Amniotic epithelial cell (primary cell): ENCODE measurements at regions not wholly inside any gene's neighbourhood (a gene's known extent, or its start where the extent isn't known, plus 50 kb on each side); places are given as distances from the start of the nearest gene placed in this dataset.

Source experiments
- DNase-seq: peaks from one replicate; pipeline ENCODE4 v3.0.0-alpha.2; 2010; ENCODE audit warnings: low read depth

DNA sequence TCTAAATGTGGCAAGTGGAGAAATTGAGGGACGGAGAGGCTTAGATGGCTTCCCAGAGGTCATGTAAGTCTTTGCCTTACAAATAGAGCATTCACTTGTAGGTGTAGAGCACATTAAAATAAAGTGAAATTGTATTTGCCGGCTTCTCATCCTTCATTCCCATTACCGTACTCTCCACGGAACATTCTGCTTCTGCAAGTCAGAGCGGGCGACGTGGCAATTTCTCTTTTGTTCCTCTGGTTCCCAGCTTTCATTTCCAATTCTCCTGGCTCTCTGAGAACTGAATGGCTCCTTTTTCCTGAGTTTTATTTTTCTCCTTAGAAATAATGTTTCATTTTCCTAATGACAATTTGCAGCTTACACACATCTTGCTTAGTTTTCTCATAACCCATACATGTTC is 51.3 kb upstream of the PFKP start:
- no peak for DNase-seq

DNA sequence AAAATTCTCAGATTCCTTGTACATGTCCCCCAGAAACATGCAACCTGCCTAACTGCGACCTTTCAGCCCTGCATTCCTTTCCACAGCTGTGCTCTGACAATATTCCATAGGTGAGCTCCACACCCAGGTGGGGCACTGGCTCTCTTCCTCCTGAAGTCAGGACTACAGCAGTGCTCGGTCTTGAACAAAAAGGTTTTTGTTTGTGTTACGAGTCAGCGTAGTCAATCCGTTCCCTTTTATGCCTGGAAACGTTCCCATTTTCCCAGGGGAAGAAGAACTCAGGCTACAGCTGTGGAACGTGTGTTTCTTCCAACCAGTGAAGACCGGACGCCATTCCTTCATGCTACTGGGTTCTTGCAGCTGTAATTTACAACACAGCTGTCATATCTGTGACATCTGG is 52.4 kb upstream of the PFKP start:
- no peak for DNase-seq

DNA sequence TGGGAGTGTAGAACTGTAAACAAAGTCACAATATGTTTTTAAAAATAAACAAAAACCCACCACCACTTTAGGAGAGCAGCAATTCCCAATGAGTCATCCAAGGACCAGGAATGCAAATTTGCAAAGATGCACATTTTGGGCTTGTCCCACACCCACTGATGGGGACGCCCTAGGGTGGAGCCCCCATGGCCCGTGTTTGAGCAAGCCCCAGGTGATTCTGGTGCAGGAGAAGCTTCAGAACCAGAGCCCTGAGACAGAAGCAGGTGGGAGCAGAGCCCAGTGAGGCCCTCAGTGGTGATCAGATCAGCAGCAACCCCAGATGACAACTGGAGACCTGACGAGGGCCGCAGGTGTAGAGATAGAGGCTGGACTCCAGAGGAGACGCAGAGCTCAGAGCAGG is 55.1 kb upstream of the PFKP start:
- no peak for DNase-seq

GRCh38 chr10:3010816-3011460 is 56.4 kb upstream of the PFKP start:
- DNase-seq, result peak; percentile 64

GRCh38 chr10:3010334-3010733 is 57.0 kb upstream of the PFKP start:
- no peak for DNase-seq

- no peak for DNase-seq
Observed at GRCh38 chr10:3009341-3009740, 58.0 kb upstream of the PFKP start.

- no peak for DNase-seq
Observed at GRCh38 chr10:3008518-3009195, 58.7 kb upstream of the PFKP start.

- no peak for DNase-seq
Observed at GRCh38 chr10:3006607-3007006, 60.7 kb upstream of the PFKP start.

DNA sequence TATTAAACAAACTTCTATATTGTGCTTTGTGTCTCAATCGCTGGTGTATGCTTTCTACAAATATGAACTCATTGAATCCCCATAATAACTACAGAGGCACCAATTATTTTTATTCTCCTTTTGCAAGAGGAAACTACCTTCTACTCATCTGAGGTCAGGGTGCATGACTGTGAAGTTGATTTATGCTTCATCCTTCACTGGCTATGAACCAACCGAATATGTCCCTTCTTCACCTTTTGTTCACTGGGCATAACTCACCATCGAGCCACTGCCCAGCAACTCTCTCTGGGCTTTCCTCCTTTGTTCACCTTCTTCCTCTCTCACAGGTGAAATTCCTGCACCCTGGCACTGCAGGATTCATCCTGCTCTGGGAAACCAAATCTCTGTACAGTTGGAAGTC is 61.3 kb upstream of the PFKP start:
- no peak for DNase-seq

GRCh38 chr10:3002304-3002703 is 65.0 kb upstream of the PFKP start:
- DNase-seq, result no peak

- no peak for DNase-seq
Observed at GRCh38 chr10:3000048-3000447, 67.3 kb upstream of the PFKP start.

- no peak for DNase-seq
Observed at GRCh38 chr10:2994221-2994961, 73.0 kb upstream of the PFKP start.

DNA sequence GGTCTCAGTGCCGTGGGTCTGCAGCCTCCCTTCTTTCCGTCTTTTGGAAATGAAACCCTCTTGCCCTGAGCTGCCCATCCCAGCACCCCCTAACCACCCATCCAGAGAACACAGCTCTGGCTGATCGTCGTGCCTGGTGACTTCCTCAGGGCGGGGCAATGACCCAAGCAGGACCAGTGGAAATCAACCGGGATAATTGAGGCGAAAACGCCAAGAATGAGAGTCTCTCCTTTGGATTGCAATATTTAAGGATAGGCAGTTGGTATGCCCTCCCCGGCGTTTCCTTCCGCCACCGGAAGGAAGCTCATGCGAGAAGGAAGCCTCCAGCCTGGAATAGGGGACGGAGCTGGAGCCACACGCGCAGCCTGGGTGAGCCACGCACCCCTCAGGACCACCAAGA is 73.7 kb upstream of the PFKP start:
- DNase-seq, result no peak

DNA sequence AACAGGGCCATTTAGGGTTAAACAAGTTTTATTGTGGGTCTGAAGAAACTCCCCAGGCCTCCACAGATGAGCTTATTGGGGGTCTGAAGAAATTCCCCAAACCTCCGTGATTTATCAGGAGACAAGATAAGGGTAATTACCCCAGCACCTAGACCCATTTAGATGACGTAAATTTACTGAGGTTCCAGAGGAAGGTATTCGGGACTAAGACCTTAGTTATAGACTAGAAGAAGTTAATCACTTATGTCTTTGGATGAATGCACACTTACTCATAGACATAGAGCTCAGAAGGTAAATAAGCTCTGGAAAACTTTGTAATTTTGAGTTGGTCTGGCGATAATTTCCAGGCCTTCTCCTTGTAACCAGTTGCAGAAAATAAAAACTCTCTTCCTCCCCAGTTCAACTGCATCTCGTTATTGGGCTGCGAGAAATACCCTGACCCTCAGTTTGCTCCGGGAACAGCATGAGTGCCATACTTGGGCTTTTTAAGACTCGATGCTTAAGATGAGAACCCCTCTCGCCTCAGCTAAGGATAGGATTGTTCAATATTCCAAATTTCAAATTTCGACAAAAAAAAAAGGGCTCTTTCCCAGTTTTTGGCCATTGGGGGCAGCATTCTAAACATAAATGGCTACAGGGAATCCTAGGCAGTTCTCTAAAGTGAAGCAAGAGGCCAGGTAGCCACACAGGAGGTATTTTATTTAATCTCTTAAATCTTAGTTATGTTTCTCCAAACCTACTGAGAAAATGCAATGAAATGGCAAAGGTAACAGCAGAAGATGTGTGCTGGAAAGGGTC is 74.7 kb upstream of the PFKP start:
- DNase-seq, result no peak

GRCh38 chr10:2990764-2991163 is 76.6 kb upstream of the PFKP start:
- no peak for DNase-seq

DNA sequence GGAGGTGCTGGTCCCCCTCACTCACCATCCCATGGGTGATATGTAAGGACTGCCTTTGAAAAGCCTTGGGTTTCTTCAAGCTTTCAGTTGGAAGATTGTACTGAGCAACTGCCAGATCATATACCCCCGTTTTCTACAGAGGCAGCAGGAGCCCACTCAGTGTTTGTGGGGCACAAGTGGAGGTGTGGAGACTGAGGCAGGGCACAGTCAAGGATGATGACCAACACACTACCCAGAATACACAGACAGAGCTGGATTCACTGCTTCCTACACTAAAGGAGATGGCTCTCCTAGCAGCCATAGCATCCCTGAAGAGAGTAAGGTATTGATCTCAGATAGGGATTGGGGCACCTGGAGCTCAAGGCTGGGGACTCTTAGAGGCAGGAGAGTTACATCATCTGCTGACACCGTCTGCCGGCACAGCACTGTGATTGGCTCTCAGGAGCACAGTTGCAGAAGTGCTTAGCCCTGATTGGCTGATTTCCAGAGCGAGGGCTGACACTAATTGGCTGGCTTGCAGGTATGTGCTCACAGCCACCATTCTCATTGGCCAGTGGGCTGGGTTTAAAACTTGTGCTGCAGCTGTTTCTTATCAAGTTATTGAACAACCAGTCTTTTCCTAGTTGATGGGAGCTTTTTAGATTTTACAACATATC is 77.9 kb upstream of the PFKP start:
- no peak for DNase-seq

- DNase-seq, result no peak
Observed at GRCh38 chr10:2987185-2987768, 80.1 kb upstream of the PFKP start.

- no peak for DNase-seq
Observed at GRCh38 chr10:2986391-2986801, 81.0 kb upstream of the PFKP start.

DNA sequence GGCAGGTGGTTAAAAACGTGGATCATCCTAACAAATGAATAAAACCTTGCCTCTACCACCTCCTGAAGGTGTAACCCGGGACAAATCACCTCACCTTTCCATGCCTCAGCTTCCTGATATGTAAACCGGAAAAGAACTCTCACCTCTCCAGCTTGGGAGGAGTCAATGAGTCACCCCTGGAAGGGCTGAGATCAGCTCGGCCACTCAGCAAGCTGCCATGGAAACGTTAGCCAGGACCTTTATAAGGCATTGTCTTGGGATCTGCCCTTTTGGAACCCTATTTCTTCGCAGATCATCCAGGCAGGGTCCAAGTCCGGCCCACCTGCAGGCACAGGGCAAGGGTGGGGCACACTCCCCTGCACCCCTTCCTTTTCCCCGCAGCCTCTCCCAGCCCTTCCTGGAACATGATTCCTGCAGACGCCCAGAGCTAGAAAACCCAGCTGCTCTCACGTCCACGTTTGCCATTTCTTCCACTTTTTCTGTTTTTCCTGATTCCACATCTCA is 81.6 kb upstream of the PFKP start:
- peak; percentile 60 for DNase-seq

- DNase-seq, result no peak
Observed at GRCh38 chr10:2984682-2985081, 82.7 kb upstream of the PFKP start.

DNA sequence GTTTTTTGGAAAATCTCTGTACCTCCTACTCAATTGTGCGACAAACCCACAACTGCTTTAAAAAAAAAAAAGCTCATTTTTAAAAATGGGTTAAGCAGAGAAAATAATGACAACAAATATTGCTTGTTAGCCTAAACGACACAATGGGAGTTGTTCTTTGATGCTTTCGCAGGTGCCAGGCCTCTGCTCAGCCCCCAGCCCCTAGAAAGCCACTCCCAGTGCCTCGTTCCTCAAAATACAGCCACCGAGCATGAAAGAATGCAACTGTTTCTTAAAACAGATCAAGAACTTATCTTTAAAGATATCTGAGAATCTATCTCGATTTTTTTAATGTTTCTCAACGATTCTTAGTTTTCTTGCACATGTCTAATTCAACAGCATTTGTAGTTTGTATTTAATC is 85.2 kb upstream of the PFKP start:
- no peak for DNase-seq
